ENCODE measurements at regions not wholly inside any gene's neighbourhood (a gene's known extent, or its start where the extent isn't known, plus 50 kb on each side); places are given as distances from the start of the nearest gene placed in this dataset.

GRCh38 chr2:217289907-217290280, 430.0 kb upstream of the TNP1 start:
- DNase-seq: peak; percentile 53

GRCh38 chr2:217289177-217289906, 429.5 kb upstream of the TNP1 start:
- peak; percentile 35 for DNase-seq

GRCh38 chr2:217288472-217289063, 428.7 kb upstream of the TNP1 start:
- no peak for DNase-seq

- DNase-seq: no peak
Observed at GRCh38 chr2:217286833-217287232, 427.0 kb upstream of the TNP1 start.

GRCh38 chr2:217285926-217286325, 426.1 kb upstream of the TNP1 start:
- DNase-seq: no peak

- no peak for DNase-seq
Observed at GRCh38 chr2:217283460-217283859, 423.6 kb upstream of the TNP1 start.

GRCh38 chr2:217282531-217282930, 422.7 kb upstream of the TNP1 start:
- DNase-seq: no peak

- no peak for DNase-seq
Observed at GRCh38 chr2:217279556-217279955, 419.7 kb upstream of the TNP1 start.

- DNase-seq: no peak
Observed at GRCh38 chr2:217279140-217279539, 419.3 kb upstream of the TNP1 start.

GRCh38 chr2:217277646-217278398, 418.0 kb upstream of the TNP1 start:
- no peak for DNase-seq

GRCh38 chr2:217276433-217276832, 416.6 kb upstream of the TNP1 start:
- no peak for DNase-seq

- no peak for DNase-seq
Observed at GRCh38 chr2:217275091-217275490, 415.2 kb upstream of the TNP1 start.

- no peak for DNase-seq
Observed at GRCh38 chr2:217274578-217274977, 414.7 kb upstream of the TNP1 start.

GRCh38 chr2:217273851-217274250, 414.0 kb upstream of the TNP1 start:
- DNase-seq: no peak

- DNase-seq: no peak
Observed at GRCh38 chr2:217273162-217273561, 413.3 kb upstream of the TNP1 start.

- no peak for DNase-seq
Observed at GRCh38 chr2:217271813-217272212, 411.9 kb upstream of the TNP1 start.

GRCh38 chr2:217270485-217271121, 410.7 kb upstream of the TNP1 start:
- DNase-seq: no peak

- no peak for DNase-seq
Observed at GRCh38 chr2:217269701-217270484, 410.0 kb upstream of the TNP1 start.

GRCh38 chr2:217268978-217269377, 409.1 kb upstream of the TNP1 start:
- DNase-seq: no peak

- DNase-seq: no peak
Observed at GRCh38 chr2:217267758-217268157, 407.9 kb upstream of the TNP1 start.

- no peak for DNase-seq
Observed at GRCh38 chr2:217263756-217264155, 403.9 kb upstream of the TNP1 start.

GRCh38 chr2:217262911-217263310, 403.0 kb upstream of the TNP1 start:
- no peak for DNase-seq

GRCh38 chr2:217261452-217261851, 401.6 kb upstream of the TNP1 start:
- peak; percentile 66 for DNase-seq

All from hematopoietic multipotent progenitor cell treated with erythropoietin and hydrocortisone succinate and interleukin-3 and kit ligand, for 4 days (in vitro differentiated cells).